ENCODE measurements at regions not wholly inside any gene's neighbourhood (a gene's known extent, or its start where the extent isn't known, plus 50 kb on each side); places are given as distances from the start of the nearest gene placed in this dataset.

GRCh38 chr6:149248693-149249369 lies 68.7 kb upstream of the TAB2 start:
- no peaks in the 10 kb centered on the region for H3K27me3 ChIP-seq
- H3K27ac ChIP-seq, result no peak overlapping the region
- TF ChIP-seq EP300 (IDR thresholded peaks at IDR 0.05) (no peak), CTCF (IDR thresholded peaks at IDR 0.05) (no peak), POLR2A (IDR thresholded peaks at IDR 0.05) (no peak)
- H3K9me3 ChIP-seq, result no peaks in the 10 kb centered on the region
- intact Hi-C loops (cut with DNase I), result no loop called here
- no peaks in the 10 kb centered on the region for H3K4me1 ChIP-seq (ENCODE audit: insufficient read depth)
- 71 to 76% (median 74%) methylated on average over 4 of the region's 4 CpGs for WGBS, 3 donors
- no peak overlapping the region for H3K4me3 ChIP-seq
- H3K36me3 ChIP-seq, result no peaks in the 10 kb centered on the region
- no peak for DNase-seq

GRCh38 chr6:149249370-149250357 lies 67.8 kb upstream of the TAB2 start:
- intact Hi-C loops (cut with DNase I), result no loop called here
- DNase-seq, result no peak
- H3K27ac ChIP-seq, result no peak overlapping the region
- no peaks in the 10 kb centered on the region for H3K4me1 ChIP-seq (ENCODE audit: insufficient read depth)
- TF ChIP-seq CTCF (IDR thresholded peaks at IDR 0.05), result no peak
- no peak for TF ChIP-seq EP300 (IDR thresholded peaks at IDR 0.05)
- TF ChIP-seq POLR2A (IDR thresholded peaks at IDR 0.05), result no peak
- H3K9me3 ChIP-seq, result no peaks in the 10 kb centered on the region
- no peaks in the 10 kb centered on the region for H3K27me3 ChIP-seq
- no peaks in the 10 kb centered on the region for H3K36me3 ChIP-seq
- H3K4me3 ChIP-seq, result no peak overlapping the region
- whole genome bisulfite sequencing, 3 donors, result 91 to 93% (median 91%) methylated on average over 6 of the region's 6 CpGs

GRCh38 chr6:149250951-149251350 lies 66.6 kb upstream of the TAB2 start:
- Histone ChIP-seq H3K27me3 (no peaks in the 10 kb centered on the region), H3K27ac (no peak overlapping the region), H3K4me1 (ENCODE audit: insufficient read depth) (no peaks in the 10 kb centered on the region), H3K9me3 (no peaks in the 10 kb centered on the region), H3K36me3 (no peaks in the 10 kb centered on the region), H3K4me3 (no peak overlapping the region)
- no peak for DNase-seq
- WGBS, 3 donors, result 83 to 87% (median 84%) methylated on average over 8 of the region's 8 CpGs
- intact Hi-C loops (cut with DNase I), result no loop called here
- TF ChIP-seq POLR2A (IDR thresholded peaks at IDR 0.05), result no peak
- TF ChIP-seq EP300 (IDR thresholded peaks at IDR 0.05), result no peak
- no peak for TF ChIP-seq CTCF (IDR thresholded peaks at IDR 0.05)

GRCh38 chr6:149252622-149253021 lies 64.9 kb upstream of the TAB2 start:
- Histone ChIP-seq H3K9me3 (no peaks in the 10 kb centered on the region), H3K36me3 (no peaks in the 10 kb centered on the region), H3K27me3 (no peaks in the 10 kb centered on the region), H3K4me3 (no peak overlapping the region), H3K4me1 (ENCODE audit: insufficient read depth) (no peaks in the 10 kb centered on the region), H3K27ac (no peak overlapping the region)
- 60 to 90% (median 76%) methylated on average over 3 of the region's 3 CpGs for WGBS, 3 donors
- no peak for TF ChIP-seq CTCF (IDR thresholded peaks at IDR 0.05)
- no peak for TF ChIP-seq POLR2A (IDR thresholded peaks at IDR 0.05)
- no peak for TF ChIP-seq EP300 (IDR thresholded peaks at IDR 0.05)
- intact Hi-C loops (cut with DNase I), result no loop called here
- no peak for DNase-seq
